ENCODE measurements at regions not wholly inside any gene's neighbourhood (a gene's known extent, or its start where the extent isn't known, plus 50 kb on each side); places are given as distances from the start of the nearest gene placed in this dataset.
"Not testable (repeated sequence)": the region's sequence is repeated elsewhere in the genome, so short reads cannot be mapped to it uniquely, and the experiment has no call there.

DNA sequence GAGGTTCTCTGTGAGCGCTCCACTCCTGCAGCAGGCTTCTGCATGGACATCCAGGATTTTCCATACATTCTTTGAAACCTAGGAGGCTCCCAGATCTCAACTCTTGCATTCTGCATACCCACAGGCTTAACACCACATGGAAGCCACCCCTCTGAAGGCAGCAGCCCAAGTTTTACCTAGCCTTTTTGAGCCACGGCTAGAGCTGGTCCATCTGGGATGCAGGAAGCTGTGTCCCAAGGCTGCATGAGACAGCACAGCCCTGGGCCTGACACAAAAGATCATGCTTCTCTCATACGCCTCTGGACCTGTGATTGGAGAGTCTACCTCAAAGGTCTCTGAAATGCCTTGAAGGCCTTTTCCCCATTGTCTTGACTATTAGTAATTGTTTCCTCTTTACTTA lies 53.6 kb upstream of the RPRM start:
- no peaks in the 10 kb centered on the region for H3K36me3 Mint-ChIP-seq
- H3K4me3 Mint-ChIP-seq: no peak overlapping the region
- H3K27me3 Mint-ChIP-seq: no peaks in the 10 kb centered on the region
- peaks cover 0 to 2% (median 0%) of the 10 kb centered on the region in 3 donors for H3K4me1 Mint-ChIP-seq
- H3K27ac Mint-ChIP-seq: no peak overlapping the region
- no peaks in the 10 kb centered on the region for H3K9me3 Mint-ChIP-seq

DNA sequence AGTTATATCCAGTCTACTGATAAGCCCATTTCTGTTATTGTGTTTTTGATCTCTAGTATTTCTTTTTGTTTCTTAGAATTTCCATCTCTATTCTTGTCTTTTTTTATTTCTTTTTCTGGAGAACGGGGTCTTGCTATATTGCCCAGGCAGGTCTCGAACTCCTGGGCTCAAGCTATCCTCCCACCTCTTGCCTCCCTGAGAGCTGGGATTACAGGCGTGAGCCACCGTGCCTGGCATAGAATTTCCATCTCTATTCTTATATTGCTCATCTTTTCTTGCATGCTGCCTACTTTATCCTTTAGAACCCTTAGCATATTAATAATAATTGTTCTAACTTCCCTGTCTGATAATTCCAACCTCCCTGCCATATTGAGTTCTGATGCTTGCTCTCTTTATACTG lies 55.2 kb upstream of the RPRM start:
- H3K27me3 Mint-ChIP-seq, H3K4me1 Mint-ChIP-seq, H3K36me3 Mint-ChIP-seq, H3K9me3 Mint-ChIP-seq, H3K4me3 Mint-ChIP-seq: not testable (repeated sequence)
- peak overlapping the region in 1 of 3 donors; percentile 29 for H3K27ac Mint-ChIP-seq

DNA sequence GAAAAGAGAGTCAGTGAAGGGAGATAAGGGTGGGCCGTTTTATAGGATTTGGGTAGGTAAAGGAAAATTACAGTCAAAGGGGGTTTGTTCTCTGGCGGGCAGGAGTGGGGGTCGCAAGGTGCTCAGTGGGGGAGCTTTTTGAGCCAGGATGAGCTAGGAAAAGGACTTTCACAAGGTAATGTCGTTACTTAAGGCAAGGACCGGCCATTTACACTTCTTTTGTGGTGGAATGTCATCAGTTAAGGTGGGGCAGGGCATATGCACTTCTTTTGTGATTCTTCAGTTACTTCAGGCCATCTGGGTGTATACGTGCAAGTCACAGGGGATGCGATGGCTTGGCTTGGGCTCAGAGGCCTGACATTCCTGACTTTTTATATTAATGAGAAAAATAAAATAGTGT lies 56.0 kb upstream of the RPRM start:
- not testable (repeated sequence) for H3K9me3 Mint-ChIP-seq, H3K27me3 Mint-ChIP-seq

DNA sequence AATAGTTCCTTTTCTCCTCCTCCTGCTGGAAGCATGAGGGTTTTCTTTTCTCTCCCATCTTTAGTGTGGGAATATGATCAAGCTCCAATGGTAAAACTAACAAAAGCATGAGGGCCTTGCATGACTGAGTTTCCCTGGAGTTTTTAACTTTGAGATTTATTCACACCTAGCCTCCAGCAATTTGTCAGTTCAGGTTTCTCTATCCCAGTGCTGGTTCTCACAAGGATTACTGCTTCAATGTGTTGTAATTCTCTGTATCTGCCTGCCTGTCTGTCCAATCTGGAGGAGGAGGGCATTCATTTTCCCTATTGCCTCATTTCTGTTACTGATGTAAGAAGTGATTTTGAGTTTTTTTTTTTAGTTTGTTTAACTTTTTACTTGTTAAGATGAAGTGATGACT lies 57.6 kb upstream of the RPRM start:
- Mint-ChIP-seq H3K4me3 (no peak overlapping the region), H3K27me3 (no peaks in the 10 kb centered on the region), H3K36me3 (no peaks in the 10 kb centered on the region), H3K4me1 (no peaks in the 10 kb centered on the region), H3K27ac (no peak overlapping the region), H3K9me3 (peaks cover 0 to 6% (median 4%) of the 10 kb centered on the region in 3 donors)

More for the DNA sequence above, 56.0 kb upstream of the RPRM start:
- not testable (repeated sequence) for H3K4me1 Mint-ChIP-seq, H3K27ac Mint-ChIP-seq, H3K4me3 Mint-ChIP-seq, H3K36me3 Mint-ChIP-seq

DNA sequence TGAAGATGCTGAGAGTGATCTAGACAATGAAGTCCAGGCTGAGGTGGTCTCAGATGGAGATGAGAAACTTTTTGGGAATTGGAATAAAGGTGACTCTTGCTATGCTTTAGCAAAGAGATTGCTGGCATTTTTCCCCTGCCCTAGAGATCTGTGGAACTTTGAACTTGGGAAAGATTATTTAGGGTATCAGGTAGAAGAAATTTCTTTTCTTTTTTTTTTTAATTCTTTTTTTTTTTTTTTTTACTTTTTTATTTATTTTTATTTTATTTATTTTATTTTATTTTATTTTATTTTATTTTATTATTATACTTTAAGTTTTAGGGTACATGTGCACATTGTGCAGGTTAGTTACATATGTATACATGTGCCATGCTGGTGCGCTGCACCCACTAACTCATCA lies 59.5 kb upstream of the RPRM start:
- H3K27ac Mint-ChIP-seq, H3K4me1 Mint-ChIP-seq, H3K36me3 Mint-ChIP-seq, H3K27me3 Mint-ChIP-seq, H3K4me3 Mint-ChIP-seq, H3K9me3 Mint-ChIP-seq: not testable (repeated sequence)

DNA sequence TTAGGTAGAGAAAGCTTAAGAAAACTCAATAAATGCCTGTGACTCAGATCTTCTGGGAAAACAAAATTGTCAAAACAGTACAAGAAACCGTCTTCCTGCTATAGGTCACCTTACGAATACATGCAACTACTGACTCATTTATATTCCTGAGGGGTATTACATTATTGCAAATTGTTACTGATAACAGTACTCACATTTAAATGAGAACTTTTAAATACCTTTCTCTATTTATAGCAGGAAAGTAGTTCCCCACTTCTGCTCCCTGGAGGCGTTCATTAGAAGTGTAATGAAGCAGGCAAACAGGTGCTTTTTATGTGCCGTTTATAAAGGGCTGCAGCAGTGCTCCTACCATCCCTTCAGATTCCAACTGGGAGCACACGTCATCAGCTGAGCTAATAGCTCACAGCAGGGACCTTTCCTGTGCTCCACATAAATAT lies 65.1 kb upstream of the RPRM start:
- Mint-ChIP-seq H3K27ac (no peak overlapping the region), H3K27me3 (no peaks in the 10 kb centered on the region), H3K36me3 (peaks cover 1% of the 10 kb centered on the region), H3K9me3 (peaks cover 0 to 6% (median 2%) of the 10 kb centered on the region in 3 donors), H3K4me1 (no peaks in the 10 kb centered on the region), H3K4me3 (no peak overlapping the region)

DNA sequence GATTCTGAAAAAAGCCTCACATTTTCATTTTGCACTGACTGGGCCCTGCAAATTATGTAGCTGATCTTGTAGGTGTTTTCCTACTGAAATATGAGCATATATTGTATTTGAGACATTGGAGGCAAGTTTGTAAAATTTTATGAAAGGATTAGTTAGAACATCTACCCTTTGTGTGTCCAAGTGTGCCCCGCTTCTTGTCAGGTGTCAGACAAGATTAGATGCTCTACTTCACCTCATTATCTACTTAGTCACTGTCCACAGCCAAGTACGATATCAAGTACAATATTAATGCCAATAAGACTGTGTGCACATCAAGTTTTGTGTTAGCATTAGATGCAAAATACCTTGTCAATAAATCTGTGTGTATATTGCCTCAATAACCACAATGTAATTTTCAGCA lies 67.8 kb upstream of the RPRM start:
- no peak overlapping the region for H3K27ac Mint-ChIP-seq
- no peaks in the 10 kb centered on the region for H3K27me3 Mint-ChIP-seq
- peaks cover 0 to 2% (median 0%) of the 10 kb centered on the region in 3 donors for H3K9me3 Mint-ChIP-seq
- no peak overlapping the region for H3K4me3 Mint-ChIP-seq
- peaks cover 1% of the 10 kb centered on the region for H3K36me3 Mint-ChIP-seq
- H3K4me1 Mint-ChIP-seq: no peaks in the 10 kb centered on the region

DNA sequence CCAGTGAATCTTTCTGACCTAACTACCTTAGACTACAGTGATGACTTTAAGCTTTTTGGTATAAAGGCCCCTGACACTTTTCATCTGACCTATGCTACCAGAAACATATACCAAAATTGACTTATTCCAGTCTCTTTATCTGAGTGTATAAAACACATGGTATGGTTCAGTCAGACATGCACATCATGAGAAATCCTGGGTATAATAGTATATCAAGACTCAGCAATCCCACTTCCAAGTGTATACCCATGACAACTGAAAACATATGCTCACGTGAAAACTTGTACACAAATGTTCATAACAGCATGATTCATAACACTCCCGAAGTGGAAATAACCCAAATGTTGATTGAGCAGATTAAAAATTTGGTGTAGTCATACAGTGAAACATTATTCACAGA lies 70.0 kb upstream of the RPRM start:
- no peaks in the 10 kb centered on the region for H3K27me3 Mint-ChIP-seq
- H3K4me3 Mint-ChIP-seq: no peak overlapping the region
- no peak overlapping the region for H3K27ac Mint-ChIP-seq
- H3K9me3 Mint-ChIP-seq: no peaks in the 10 kb centered on the region
- no peaks in the 10 kb centered on the region for H3K36me3 Mint-ChIP-seq
- H3K4me1 Mint-ChIP-seq: no peaks in the 10 kb centered on the region

DNA sequence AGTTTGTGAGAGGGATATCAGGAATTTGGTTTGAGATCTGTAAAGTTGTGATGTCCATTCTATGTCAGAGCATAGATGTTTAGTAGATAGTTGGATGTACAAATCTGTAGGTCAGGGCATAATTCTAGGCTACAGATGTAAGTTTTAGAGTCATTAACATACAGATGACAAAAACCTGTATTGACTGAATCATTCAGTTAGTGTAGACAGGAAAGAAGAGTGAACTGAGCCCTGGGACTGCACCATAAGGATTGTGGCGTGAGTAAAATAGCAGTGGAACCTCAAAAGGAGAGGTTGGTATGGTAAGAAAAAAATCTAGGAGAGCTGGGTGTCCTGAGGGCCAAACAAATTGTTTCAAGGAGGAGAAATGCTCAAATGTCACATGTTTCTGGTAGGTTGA lies 73.1 kb upstream of the RPRM start:
- H3K4me1 Mint-ChIP-seq: no peaks in the 10 kb centered on the region
- no peak overlapping the region for H3K27ac Mint-ChIP-seq
- H3K27me3 Mint-ChIP-seq: no peaks in the 10 kb centered on the region
- H3K4me3 Mint-ChIP-seq: no peak overlapping the region
- H3K36me3 Mint-ChIP-seq: no peaks in the 10 kb centered on the region
- H3K9me3 Mint-ChIP-seq: no peaks in the 10 kb centered on the region

DNA sequence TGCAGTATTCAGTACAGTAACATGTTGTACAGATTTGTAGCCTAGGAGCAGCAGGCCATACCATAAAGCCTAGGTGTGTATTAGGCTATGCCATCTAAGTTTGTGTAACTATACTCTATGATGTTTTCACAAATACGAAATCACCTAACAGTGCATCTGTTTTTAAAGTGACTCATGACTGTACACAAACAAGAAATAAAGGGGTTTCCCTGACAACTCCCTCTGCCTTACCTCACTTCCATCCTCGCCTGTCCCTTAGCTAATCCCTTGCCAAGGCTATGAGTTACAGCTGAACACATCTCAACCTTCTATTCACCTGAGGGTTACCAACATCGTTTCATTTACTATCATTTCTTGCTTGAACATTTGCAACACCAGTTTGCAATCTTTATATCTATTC lies 78.6 kb upstream of the RPRM start:
- H3K27me3 Mint-ChIP-seq: no peaks in the 10 kb centered on the region
- no peaks in the 10 kb centered on the region for H3K4me1 Mint-ChIP-seq
- no peaks in the 10 kb centered on the region for H3K36me3 Mint-ChIP-seq
- no peaks in the 10 kb centered on the region for H3K9me3 Mint-ChIP-seq
- H3K4me3 Mint-ChIP-seq: no peak overlapping the region
- no peak overlapping the region for H3K27ac Mint-ChIP-seq

DNA sequence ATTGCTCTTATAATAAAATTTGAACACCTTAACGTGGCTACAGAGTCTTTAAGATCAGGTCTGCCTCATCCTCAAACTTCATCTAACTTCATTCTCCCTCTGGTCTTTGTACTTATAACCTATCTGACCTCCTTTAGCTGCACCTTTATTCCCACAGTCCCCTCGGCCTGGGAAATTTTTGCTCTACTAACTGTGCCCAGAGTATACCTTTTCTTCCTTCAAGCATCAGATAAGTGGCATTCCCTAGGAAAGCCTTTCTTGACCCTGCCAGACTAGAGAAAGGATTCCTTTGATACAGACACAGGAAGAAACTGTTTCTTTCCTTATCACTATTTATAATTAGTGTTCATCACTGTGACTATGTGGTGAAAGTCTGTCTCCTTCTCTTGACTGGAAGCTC lies 79.2 kb upstream of the RPRM start:
- no peaks in the 10 kb centered on the region for H3K27me3 Mint-ChIP-seq
- no peaks in the 10 kb centered on the region for H3K9me3 Mint-ChIP-seq
- no peaks in the 10 kb centered on the region for H3K36me3 Mint-ChIP-seq
- no peak overlapping the region for H3K27ac Mint-ChIP-seq
- H3K4me3 Mint-ChIP-seq: no peak overlapping the region
- H3K4me1 Mint-ChIP-seq: no peaks in the 10 kb centered on the region

DNA sequence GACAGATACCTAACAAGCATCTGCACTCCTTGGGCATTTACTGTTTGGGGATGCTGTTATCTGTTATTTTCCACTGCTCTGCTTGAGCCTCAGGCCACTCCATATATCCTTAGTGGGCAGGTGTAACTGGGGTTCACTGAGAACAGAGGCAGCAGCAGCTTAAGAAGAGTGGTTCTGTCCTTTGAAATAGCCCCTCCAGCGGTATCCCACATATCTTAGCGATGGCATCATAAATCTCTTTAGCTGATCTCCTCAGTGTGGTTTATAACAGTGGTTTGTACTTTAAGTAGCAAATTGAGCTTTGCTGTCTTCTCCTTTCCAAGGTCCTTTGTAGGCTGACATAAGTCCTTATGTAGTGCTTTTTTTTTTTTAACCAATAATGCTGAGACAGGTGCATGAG lies 79.7 kb upstream of the RPRM start:
- Mint-ChIP-seq H3K27ac (no peak overlapping the region), H3K27me3 (no peaks in the 10 kb centered on the region), H3K4me3 (no peak overlapping the region), H3K36me3 (no peaks in the 10 kb centered on the region), H3K9me3 (no peaks in the 10 kb centered on the region), H3K4me1 (no peaks in the 10 kb centered on the region)

DNA sequence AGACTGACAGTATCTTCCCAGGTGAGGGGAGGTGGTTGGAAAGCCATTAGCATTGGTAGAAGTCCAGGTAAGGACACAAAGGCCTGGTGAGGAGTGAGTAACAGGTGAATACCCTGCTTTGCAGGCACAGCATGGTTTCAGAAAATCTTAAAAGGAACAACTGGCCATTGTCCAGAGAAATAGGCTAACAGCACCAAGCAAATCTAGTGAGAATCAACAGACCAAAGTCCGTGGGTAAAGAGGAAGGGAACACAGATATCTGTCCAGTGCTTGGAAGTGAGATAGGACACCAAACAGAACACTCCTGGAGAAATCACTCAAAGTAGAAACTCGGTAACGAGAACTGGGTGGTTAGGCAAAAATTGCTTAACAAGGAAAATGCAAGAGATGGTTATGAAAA lies 88.8 kb upstream of the RPRM start:
- H3K27me3 Mint-ChIP-seq: no peaks in the 10 kb centered on the region
- H3K4me1 Mint-ChIP-seq: no peaks in the 10 kb centered on the region
- H3K4me3 Mint-ChIP-seq: no peak overlapping the region
- no peak overlapping the region for H3K27ac Mint-ChIP-seq
- no peaks in the 10 kb centered on the region for H3K36me3 Mint-ChIP-seq
- H3K9me3 Mint-ChIP-seq: no peaks in the 10 kb centered on the region

DNA sequence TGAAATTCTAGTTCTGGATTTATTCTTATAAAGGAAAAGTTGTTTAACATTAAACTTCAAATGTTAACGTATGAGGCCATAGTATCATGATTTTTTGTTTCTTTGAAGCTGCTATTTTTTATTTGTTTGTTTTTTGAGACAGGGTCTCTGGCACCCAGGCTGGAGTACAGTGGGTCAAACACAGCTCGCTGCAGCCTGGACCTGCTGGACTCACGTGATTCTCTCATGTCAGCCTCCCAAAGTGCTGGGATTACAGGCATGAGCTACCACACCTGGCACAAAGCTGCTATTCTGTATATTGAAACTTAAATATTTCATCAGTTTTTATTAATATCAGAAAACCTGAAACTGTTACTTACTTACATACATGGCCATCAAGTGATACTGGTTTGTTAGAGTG lies 89.5 kb upstream of the RPRM start:
- H3K4me1 Mint-ChIP-seq: no peaks in the 10 kb centered on the region
- H3K4me3 Mint-ChIP-seq: no peak overlapping the region
- H3K9me3 Mint-ChIP-seq: no peaks in the 10 kb centered on the region
- no peaks in the 10 kb centered on the region for H3K27me3 Mint-ChIP-seq
- H3K27ac Mint-ChIP-seq: no peak overlapping the region
- no peaks in the 10 kb centered on the region for H3K36me3 Mint-ChIP-seq

DNA sequence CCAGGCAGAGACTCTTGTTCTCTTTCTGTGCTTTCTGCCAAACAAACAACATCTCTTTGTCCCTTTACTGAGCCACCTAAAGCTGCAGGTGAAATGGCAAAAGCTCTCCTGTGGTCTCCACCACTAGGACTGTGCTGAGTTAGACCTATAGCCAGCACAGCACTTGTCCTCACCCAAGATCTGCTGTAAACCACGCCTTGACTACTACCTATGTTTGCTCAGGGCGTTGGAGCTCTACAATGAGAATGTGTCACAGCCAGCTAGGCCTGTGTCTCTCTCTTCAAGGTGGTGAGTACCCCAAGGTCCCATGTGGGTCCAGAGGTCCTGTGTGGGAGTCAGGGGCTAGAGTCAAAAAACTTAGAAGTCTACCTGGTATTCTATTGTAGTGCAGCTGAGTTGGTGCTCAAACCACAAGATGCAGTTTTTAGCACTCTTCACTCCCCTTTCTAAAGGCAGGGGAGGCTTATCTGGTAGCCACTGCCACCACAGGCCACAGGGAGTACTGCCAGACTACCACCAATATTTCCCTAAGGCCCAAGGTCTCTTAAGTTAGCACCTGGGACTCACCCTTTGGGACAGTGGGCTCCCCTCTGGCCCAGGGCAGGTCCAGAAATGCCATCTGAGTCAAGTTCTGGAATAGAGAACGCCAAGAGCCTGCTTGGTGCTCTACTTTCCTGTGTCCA lies 96.8 kb upstream of the RPRM start:
- Mint-ChIP-seq H3K9me3 (peaks cover 0 to 4% (median 0%) of the 10 kb centered on the region in 3 donors), H3K27me3 (no peaks in the 10 kb centered on the region), H3K36me3 (no peaks in the 10 kb centered on the region), H3K4me3 (no peak overlapping the region), H3K27ac (no peak overlapping the region), H3K4me1 (no peaks in the 10 kb centered on the region)

DNA sequence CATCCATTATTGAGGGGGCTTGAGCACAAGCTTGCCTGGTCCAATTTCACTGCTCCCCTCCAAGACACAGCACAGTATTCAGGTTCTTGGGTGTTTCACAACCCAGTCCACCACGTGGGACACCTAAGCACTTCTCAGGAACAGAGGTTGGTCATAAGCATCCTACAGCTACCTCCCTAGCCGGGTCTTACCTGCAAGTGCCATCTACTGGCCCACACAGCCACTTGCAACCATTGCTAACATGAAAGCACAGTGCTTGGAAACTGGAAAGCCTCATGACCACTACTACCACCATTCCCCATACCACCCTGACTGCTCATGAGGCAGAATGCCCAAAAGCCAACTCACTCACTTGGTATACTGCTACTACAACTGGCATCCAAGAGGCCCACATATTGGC lies 105.7 kb upstream of the RPRM start:
- no peaks in the 10 kb centered on the region for H3K4me1 Mint-ChIP-seq
- no peak overlapping the region for H3K27ac Mint-ChIP-seq
- no peak overlapping the region for H3K4me3 Mint-ChIP-seq
- peaks cover 2 to 12% (median 6%) of the 10 kb centered on the region in 3 donors for H3K9me3 Mint-ChIP-seq
- H3K27me3 Mint-ChIP-seq: no peaks in the 10 kb centered on the region
- peaks cover 1% of the 10 kb centered on the region for H3K36me3 Mint-ChIP-seq

DNA sequence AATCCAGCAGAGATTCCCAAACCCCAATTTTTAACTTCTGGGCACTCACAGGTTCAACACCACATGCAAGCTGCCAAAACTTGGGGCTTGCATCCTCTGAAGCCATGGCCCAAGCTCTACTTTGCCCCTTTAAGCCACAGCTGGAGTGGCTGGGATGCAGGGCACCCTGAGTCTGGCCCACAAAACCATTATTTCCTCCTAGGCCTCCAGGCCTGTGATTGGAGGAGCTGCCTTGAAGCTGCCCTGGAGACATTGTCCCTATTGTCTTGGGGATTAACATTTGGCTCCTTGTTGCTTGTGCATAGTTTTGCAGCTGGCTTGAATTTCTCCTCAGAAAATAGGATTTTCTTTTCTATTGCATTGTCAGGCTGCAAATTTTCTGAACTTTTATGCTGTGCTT lies 109.8 kb upstream of the RPRM start:
- Mint-ChIP-seq H3K27me3 (no peaks in the 10 kb centered on the region), H3K27ac (no peak overlapping the region), H3K4me1 (no peaks in the 10 kb centered on the region), H3K36me3 (peaks cover 3% of the 10 kb centered on the region), H3K9me3 (peaks cover 5 to 22% (median 8%) of the 10 kb centered on the region in 3 donors), H3K4me3 (no peak overlapping the region)

All from IgD-negative memory B cell (primary cell).